ENCODE measurements at regions not wholly inside any gene's neighbourhood (a gene's known extent, or its start where the extent isn't known, plus 50 kb on each side); places are given as distances from the start of the nearest gene placed in this dataset.

DNA sequence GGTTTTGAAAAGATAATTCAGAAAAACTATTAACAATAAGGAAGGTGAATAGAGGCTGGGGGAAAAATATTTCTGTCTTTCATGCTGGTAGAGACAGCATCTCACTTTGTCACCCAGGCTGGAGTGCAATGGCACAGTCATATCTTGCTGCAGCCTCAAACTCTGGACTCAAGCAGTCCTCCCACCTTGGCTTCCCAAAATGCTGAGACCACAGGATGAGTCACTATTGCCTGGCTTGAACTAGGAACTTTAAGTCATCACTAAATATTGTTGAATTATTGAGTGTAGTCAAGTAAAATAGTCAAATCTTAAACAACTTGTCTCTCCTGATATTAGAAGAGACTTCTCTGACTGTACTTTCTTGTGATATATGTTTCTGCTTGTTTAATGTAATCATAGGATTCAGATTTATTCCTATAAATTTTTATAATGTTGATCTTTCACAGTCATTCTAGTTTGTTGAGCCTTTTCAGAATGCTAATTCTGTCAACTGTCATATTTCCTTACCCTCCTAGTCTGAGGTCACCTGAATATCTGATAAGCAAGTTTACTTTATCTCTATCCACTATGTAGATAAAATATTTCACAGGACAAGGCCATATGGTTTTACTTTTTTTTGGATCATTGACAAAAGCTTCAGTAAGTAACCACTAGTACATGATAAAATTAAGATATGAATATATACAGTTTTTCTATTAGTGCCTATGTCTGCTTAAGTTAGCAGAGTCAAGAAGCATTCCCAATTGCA is 1696.5 kb downstream of the MAT2B start:
- Mint-ChIP-seq H3K27me3 (no peaks in the 10 kb centered on the region), H3K9me3 (peaks cover 11% of the 10 kb centered on the region), H3K4me3 (no peak overlapping the region), H3K27ac (ENCODE audit: low read depth) (no peak overlapping the region), H3K4me1 (no peaks in the 10 kb centered on the region), H3K36me3 (ENCODE audit: insufficient read depth) (no peaks in the 10 kb centered on the region)
- no peak for ATAC-seq (replicated peaks; ENCODE audit: extremely low read depth, poor library complexity, severe bottlenecking)
- no peak for DNase-seq (ENCODE audit: low spot score in 2 of 2)

GRCh38 chr5:165202519-165202910 is 1697.1 kb downstream of the MAT2B start:
- Mint-ChIP-seq H3K4me1 (no peaks in the 10 kb centered on the region), H3K27ac (ENCODE audit: low read depth) (no peak overlapping the region), H3K9me3 (peaks cover 11% of the 10 kb centered on the region), H3K27me3 (no peaks in the 10 kb centered on the region), H3K4me3 (no peak overlapping the region), H3K36me3 (ENCODE audit: insufficient read depth) (no peaks in the 10 kb centered on the region)
- ATAC-seq (replicated peaks; ENCODE audit: extremely low read depth, poor library complexity, severe bottlenecking) = no peak
- DNase-seq (ENCODE audit: low spot score in 2 of 2) = no peak

DNA sequence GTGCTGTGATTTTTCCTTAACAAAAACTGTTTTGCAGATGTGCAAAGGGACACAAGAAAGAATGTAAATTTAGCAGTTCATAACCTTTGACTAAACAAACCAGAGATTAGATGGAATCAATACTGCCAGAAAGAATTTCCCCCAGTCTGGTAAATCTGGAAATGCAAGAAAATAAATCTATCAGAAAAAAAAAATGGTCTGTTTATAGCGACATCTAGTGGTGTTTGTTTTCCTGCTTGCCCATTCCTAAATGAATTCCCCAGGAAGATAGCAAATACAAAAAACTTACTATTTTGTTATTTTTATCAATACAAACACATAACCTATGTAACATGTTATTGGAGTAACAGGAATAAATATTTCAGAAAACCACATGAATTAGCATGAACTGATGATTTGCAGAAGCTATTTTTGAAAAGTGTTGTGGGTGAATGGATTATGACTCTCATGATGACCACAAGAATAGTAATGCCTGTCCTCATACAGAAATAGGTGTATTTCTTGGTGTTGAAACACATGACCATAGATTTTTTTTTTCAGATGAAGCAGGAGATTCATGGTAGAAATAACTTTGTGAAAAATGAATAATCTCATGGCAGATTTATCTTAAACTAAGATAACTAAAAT is 1703.8 kb downstream of the MAT2B start:
- DNase-seq (ENCODE audit: low spot score in 2 of 2) (no peak), ATAC-seq (replicated peaks; ENCODE audit: extremely low read depth, poor library complexity, severe bottlenecking) (no peak)
- H3K27me3 Mint-ChIP-seq = no peaks in the 10 kb centered on the region
- H3K4me1 Mint-ChIP-seq = no peaks in the 10 kb centered on the region
- H3K4me3 Mint-ChIP-seq = no peak overlapping the region
- peaks cover 11% of the 10 kb centered on the region for H3K9me3 Mint-ChIP-seq
- H3K36me3 Mint-ChIP-seq (ENCODE audit: insufficient read depth) = no peaks in the 10 kb centered on the region
- no peak overlapping the region for H3K27ac Mint-ChIP-seq (ENCODE audit: low read depth)

- Mint-ChIP-seq H3K9me3 (peaks cover 28% of the 10 kb centered on the region), H3K36me3 (ENCODE audit: insufficient read depth) (peaks cover 2% of the 10 kb centered on the region), H3K4me1 (no peaks in the 10 kb centered on the region), H3K27me3 (no peaks in the 10 kb centered on the region), H3K4me3 (no peak overlapping the region), H3K27ac (ENCODE audit: low read depth) (no peak overlapping the region)
- ATAC-seq (replicated peaks; ENCODE audit: extremely low read depth, poor library complexity, severe bottlenecking) (no peak), DNase-seq (ENCODE audit: low spot score in 2 of 2) (no peak)
Observed at GRCh38 chr5:165224366-165225045, 1719.1 kb downstream of the MAT2B start.

- DNase-seq (ENCODE audit: low spot score in 2 of 2) = no peak
- Mint-ChIP-seq H3K4me1 (no peaks in the 10 kb centered on the region), H3K27ac (ENCODE audit: low read depth) (no peak overlapping the region), H3K4me3 (no peak overlapping the region), H3K9me3 (peaks cover 23% of the 10 kb centered on the region), H3K36me3 (ENCODE audit: insufficient read depth) (no peaks in the 10 kb centered on the region), H3K27me3 (no peaks in the 10 kb centered on the region)
- no peak for ATAC-seq (replicated peaks; ENCODE audit: extremely low read depth, poor library complexity, severe bottlenecking)
Observed at GRCh38 chr5:165227515-165227914, 1722.1 kb downstream of the MAT2B start.

GRCh38 chr5:165228184-165228583 is 1722.8 kb downstream of the MAT2B start:
- Mint-ChIP-seq H3K27me3 (no peaks in the 10 kb centered on the region), H3K4me3 (no peak overlapping the region), H3K4me1 (no peaks in the 10 kb centered on the region), H3K9me3 (peaks cover 17% of the 10 kb centered on the region), H3K36me3 (ENCODE audit: insufficient read depth) (no peaks in the 10 kb centered on the region), H3K27ac (ENCODE audit: low read depth) (no peak overlapping the region)
- no peak for DNase-seq (ENCODE audit: low spot score in 2 of 2)
- no peak for ATAC-seq (replicated peaks; ENCODE audit: extremely low read depth, poor library complexity, severe bottlenecking)

DNA sequence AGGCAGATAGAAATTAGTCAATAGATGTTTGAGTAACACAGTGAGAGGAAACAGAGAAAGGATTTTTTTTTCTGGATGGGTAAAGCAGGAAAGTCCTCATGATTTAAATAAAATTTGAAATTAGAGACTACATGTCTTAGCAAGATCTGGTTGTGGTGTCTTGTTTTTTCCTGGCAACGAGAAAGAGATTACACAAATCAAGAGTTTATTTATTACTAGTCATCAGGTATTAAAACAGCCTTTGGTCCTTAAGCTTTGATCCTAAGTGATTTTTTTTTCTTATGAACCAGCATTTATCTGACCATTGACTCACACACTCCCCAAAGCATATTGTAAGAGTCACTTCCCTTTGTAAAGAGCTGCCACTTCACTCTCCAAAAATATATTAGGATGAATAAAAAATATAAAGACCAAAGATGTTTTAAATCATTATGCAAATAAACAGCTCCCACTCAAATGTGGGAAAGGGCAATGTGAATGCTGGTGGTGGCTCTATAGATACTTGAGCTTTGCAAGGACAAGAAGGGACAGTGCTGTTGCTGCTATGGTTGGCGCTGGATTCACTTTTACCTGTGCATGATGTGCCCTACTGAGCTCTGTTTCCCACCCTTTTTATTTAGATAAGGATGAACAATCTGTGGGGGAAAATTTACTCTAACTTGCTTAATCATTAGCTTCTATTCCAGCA is 1726.5 kb downstream of the MAT2B start:
- Mint-ChIP-seq H3K27me3 (no peaks in the 10 kb centered on the region), H3K9me3 (peaks cover 6% of the 10 kb centered on the region), H3K4me1 (no peaks in the 10 kb centered on the region), H3K4me3 (no peak overlapping the region), H3K27ac (ENCODE audit: low read depth) (no peak overlapping the region), H3K36me3 (ENCODE audit: insufficient read depth) (no peaks in the 10 kb centered on the region)
- ATAC-seq (replicated peaks; ENCODE audit: extremely low read depth, poor library complexity, severe bottlenecking) (no peak), DNase-seq (ENCODE audit: low spot score in 2 of 2) (no peak)

DNA sequence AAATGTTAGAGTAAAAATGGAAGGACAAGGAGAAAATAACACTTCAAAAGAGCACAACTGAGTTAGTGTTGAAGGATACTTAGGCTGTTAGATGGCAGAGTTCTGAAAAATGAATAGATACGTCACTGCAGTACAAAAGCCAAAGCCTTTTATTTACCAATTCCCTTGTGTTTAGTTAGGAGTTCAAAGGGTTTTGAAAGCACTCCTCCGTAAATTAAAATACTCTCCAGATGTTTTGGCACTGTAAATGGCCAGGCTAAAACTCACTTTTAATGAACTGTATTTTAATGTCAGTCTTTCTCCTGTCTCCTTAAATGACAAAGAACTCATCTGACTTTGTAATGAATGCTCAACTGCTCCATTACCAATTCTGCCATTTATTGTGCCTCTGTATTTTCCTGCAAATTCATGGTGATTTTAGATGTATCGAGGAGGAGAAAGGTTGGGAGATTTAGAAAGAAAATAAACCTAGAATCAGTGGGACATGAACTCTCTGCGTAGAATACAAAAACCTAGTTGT is 1727.2 kb downstream of the MAT2B start:
- DNase-seq (ENCODE audit: low spot score in 2 of 2) = no peak
- no peak overlapping the region for H3K4me3 Mint-ChIP-seq
- H3K27me3 Mint-ChIP-seq = no peaks in the 10 kb centered on the region
- no peaks in the 10 kb centered on the region for H3K36me3 Mint-ChIP-seq (ENCODE audit: insufficient read depth)
- no peak for ATAC-seq (replicated peaks; ENCODE audit: extremely low read depth, poor library complexity, severe bottlenecking)
- H3K4me1 Mint-ChIP-seq = no peaks in the 10 kb centered on the region
- H3K27ac Mint-ChIP-seq (ENCODE audit: low read depth) = no peak overlapping the region
- peaks cover 6% of the 10 kb centered on the region for H3K9me3 Mint-ChIP-seq

GRCh38 chr5:165241811-165242210 is 1736.4 kb downstream of the MAT2B start:
- H3K4me3 Mint-ChIP-seq = no peak overlapping the region
- peaks cover 2% of the 10 kb centered on the region for H3K36me3 Mint-ChIP-seq (ENCODE audit: insufficient read depth)
- no peaks in the 10 kb centered on the region for H3K27me3 Mint-ChIP-seq
- DNase-seq (ENCODE audit: low spot score in 2 of 2) (no peak), ATAC-seq (replicated peaks; ENCODE audit: extremely low read depth, poor library complexity, severe bottlenecking) (no peak)
- no peaks in the 10 kb centered on the region for H3K4me1 Mint-ChIP-seq
- H3K9me3 Mint-ChIP-seq = peaks cover 13% of the 10 kb centered on the region
- no peak overlapping the region for H3K27ac Mint-ChIP-seq (ENCODE audit: low read depth)

- Mint-ChIP-seq H3K27me3 (no peaks in the 10 kb centered on the region), H3K9me3 (peaks cover 13% of the 10 kb centered on the region), H3K36me3 (ENCODE audit: insufficient read depth) (peaks cover 2% of the 10 kb centered on the region), H3K4me1 (no peaks in the 10 kb centered on the region), H3K4me3 (no peak overlapping the region), H3K27ac (ENCODE audit: low read depth) (no peak overlapping the region)
- ATAC-seq (replicated peaks; ENCODE audit: extremely low read depth, poor library complexity, severe bottlenecking) (no peak), DNase-seq (ENCODE audit: low spot score in 2 of 2) (no peak)
Observed at GRCh38 chr5:165242646-165243045, 1737.2 kb downstream of the MAT2B start.

- DNase-seq (ENCODE audit: low spot score in 2 of 2) = no peak
- no peaks in the 10 kb centered on the region for H3K27me3 Mint-ChIP-seq
- no peaks in the 10 kb centered on the region for H3K4me1 Mint-ChIP-seq
- ATAC-seq (replicated peaks; ENCODE audit: extremely low read depth, poor library complexity, severe bottlenecking) = no peak
- no peak overlapping the region for H3K27ac Mint-ChIP-seq (ENCODE audit: low read depth)
- H3K9me3 Mint-ChIP-seq = peaks cover 8% of the 10 kb centered on the region
- H3K36me3 Mint-ChIP-seq (ENCODE audit: insufficient read depth) = peaks cover 2% of the 10 kb centered on the region
- no peak overlapping the region for H3K4me3 Mint-ChIP-seq
Observed at GRCh38 chr5:165244407-165244806, 1739.0 kb downstream of the MAT2B start.

DNA sequence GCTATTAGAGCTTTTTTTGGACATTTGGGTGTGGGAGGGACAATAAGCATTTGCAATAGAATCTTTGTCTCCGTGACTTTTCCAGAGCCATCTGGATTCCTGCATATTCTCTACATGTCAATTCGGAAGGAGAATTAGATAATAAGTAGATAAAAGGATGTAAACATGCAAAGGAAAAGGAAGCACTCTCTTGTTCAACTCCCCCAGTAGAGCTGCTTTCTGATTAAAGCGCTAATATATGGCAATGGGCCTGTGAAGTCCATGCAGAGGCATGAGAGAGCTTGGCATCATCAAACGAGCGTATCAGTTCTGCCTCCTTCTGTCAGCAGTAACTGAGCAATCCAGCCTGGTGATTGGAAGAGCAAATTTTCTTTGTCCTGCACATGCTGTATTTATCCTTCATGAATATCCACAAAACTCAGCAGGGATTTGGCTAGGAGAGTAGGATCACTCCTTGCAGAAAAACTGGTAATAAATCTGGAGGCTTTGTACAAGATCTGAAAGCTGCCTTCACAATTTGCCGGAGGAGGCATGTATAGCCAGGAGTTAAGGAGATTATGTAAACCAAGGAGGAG is 1752.9 kb downstream of the MAT2B start:
- Mint-ChIP-seq H3K27me3 (no peaks in the 10 kb centered on the region), H3K4me1 (no peaks in the 10 kb centered on the region), H3K4me3 (no peak overlapping the region), H3K36me3 (ENCODE audit: insufficient read depth) (no peaks in the 10 kb centered on the region), H3K9me3 (peaks cover 15% of the 10 kb centered on the region), H3K27ac (ENCODE audit: low read depth) (no peak overlapping the region)
- DNase-seq (ENCODE audit: low spot score in 2 of 2) (no peak), ATAC-seq (replicated peaks; ENCODE audit: extremely low read depth, poor library complexity, severe bottlenecking) (no peak)
